ENCODE measurements at regions not wholly inside any gene's neighbourhood (a gene's known extent, or its start where the extent isn't known, plus 50 kb on each side); places are given as distances from the start of the nearest gene placed in this dataset.
"Not testable (repeated sequence)": the region's sequence is repeated elsewhere in the genome, so short reads cannot be mapped to it uniquely, and the experiment has no call there.

DNA sequence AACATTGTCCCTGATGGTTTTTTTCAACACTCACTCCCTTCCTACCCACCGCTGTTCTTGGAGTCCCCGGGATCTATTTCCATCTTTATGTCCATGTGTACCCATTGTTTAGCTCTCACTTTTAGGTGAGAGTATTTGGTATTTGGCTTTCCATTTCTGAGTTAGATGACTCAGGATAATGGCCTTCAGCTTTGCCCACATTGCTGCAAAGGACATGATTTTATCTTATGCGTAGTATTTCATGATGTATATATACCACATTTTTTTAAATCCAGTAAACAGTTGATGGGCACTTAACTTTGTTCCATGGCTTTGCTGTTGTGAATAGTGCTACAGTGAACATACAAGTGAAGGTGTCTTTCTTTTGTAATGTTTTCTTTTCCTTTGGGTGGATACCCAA lies 123.5 kb upstream of the KITLG start:
- DNase-seq (ENCODE audit: low read depth): no peak

DNA sequence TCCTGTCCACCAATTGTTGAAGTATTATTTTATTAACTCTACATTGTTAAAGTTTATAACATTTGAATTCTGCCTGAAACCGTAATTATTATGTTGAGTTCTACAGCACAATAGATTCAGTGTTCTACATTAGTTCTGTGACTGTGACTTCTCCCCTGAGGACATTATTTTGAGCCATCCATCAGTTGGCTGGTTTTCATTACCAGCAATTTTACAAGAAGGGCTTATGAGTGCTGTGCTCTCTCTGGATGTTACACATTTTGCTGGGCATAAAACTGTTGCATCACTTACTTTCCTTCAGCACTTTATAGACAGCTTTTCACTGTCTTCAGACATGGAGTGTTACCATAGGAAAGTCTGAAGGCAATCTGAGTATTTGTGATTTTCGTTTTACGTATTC lies 118.2 kb upstream of the KITLG start:
- no peak for DNase-seq (ENCODE audit: low read depth)

DNA sequence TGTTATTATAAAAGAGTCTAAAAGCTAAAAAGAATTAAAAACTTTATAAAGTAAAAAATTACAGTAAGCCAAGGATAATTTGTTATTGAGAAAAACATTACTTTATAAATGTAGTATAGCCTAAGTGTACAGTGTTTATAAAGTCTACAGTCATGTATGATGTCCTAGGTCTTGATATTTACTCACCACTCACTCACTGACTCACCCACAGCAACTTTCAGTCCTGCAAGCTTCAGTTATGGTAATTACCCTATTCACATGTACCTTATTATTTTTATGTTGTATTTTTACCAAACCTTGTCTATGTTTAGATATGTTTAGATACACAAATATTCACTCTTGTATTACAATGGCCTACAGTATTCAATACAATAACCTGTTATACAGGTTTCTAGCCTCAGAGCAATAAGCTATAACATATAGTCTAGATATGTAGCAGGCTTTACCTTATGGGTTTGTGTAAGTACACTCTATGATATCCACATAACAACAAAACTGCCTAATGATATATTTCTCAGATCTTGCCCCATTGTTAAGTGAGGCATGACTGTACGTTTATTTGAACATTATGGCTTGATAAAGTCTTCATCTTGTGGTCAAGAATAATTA lies 113.7 kb upstream of the KITLG start:
- no peak for DNase-seq (ENCODE audit: low read depth)

GRCh38 chr12:88691811-88692210 lies 111.5 kb upstream of the KITLG start:
- no peak for DNase-seq (ENCODE audit: low read depth)

GRCh38 chr12:88684610-88685009 lies 104.3 kb upstream of the KITLG start:
- no peak for DNase-seq (ENCODE audit: low read depth)

GRCh38 chr12:88684170-88684569 lies 103.9 kb upstream of the KITLG start:
- DNase-seq (ENCODE audit: low read depth): no peak

- DNase-seq (ENCODE audit: low read depth): no peak
These were observed 103.4 kb upstream of the KITLG start for GRCh38 chr12:88683628-88684027.

DNA sequence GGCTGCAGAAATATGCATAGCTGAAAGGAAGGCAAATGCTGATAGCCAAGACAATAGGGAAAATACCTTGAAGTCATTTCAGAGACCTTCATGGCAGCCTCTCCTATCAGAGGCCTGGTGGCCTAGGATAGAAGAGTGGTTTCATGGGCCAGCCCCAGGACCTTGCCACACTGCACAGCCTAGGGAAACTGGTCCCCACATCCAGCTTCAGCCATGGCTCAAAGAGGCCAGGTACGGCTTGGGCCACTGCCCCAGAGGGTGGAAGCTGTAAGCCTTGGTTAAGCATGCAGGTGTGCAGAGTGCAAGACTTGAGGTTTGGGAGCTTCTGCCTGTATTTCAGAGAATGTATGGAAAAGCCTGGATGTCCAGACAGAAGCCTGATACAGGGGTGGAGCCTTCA lies 101.0 kb upstream of the KITLG start:
- no peak for DNase-seq (ENCODE audit: low read depth)

DNA sequence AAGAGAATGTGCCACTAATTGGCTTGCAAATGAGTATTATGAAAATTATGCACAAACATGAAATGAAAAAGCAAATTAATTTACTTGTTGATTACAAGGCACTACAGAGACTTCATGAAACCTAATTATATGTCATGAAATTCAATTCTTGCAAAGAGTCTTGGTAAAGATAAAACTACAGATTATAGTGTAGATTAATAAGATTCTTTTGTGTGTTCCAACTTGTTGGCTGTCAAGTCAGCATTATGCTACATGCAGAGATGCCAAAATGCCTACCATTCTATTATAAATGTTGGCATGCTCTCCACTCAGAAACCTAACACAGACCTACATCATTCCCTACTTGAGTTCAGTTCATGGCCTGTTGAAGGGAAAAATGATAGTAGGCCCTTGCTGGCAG lies 97.2 kb upstream of the KITLG start:
- DNase-seq (ENCODE audit: low read depth): no peak

DNA sequence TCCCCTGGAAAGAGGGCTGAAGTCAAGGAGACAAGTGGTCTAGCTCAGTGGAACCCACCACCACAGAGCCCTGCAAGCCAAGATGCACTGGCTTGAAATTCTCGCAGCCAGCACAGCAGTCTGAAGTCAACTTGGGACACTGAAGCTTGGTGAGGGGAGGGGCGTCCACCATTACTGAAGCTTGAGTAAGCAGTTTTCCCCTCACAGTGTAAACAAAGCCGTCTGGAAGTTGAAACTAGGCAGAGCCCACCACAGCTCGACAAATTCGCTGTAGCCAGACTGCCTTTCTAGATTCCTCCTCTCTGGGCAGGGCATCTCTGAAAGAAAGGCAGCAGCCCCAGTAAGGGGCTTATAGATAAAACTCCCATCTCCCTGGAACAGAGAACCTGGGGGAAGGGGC lies 87.3 kb upstream of the KITLG start:
- not testable (repeated sequence) for DNase-seq (ENCODE audit: low read depth)

DNA sequence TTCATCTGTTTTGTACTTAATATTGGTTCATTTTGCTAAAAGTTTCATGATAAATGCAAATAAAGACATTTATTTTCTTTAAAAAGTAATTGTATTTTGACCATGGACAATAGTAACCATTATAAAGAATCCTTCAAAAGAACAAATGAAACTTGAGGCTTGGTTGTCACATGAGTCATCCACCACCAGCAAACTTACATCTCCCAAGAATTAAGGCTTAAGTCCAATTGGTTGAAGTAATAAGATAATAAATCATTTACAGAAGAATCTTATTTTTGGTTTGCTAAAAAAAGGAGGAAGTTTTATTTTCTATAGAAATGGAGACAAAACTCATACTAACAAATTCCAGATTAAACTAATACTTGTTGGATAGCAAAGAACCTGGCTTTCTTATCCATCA lies 84.8 kb upstream of the KITLG start:
- no peak for DNase-seq (ENCODE audit: low read depth)

DNA sequence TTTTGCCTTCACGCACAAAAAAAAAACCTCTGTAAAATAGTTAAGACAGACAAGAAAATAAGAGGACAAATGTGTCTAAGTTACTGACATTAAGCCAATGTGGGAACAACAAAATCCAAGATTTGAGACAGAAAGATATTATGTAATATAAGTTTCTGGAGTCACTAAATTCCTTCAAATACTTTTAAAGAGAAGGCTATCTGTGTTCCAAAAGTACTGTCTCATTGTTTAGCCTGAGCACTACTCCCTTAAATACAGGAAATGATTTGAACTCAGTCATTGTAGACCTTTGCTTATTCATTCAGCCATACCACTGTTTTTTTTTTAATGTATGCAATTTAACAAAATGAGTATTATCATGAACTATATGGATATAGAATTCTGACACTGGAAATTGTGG lies 82.7 kb upstream of the KITLG start:
- DNase-seq (ENCODE audit: low read depth): no peak

DNA sequence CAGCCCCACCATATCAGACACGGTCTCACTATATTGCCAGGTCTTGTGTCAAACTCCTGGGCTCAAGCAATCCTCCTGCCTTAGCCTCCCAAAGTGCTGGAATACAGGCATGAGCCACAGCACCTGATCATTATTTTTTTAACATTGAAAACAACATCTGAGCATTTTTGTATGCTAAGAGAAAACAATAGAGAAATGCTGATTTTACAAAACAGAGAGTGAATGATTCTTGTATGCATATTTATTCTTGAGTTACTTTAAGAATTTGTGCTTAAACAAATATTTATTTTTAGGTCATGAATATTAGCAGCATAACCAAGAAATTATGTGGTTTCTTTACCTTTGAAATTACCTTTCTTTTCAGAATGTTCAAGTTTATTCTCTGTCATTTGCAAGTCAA lies 81.8 kb upstream of the KITLG start:
- no peak for DNase-seq (ENCODE audit: low read depth)

GRCh38 chr12:88658009-88658408 lies 77.7 kb upstream of the KITLG start:
- no peak for DNase-seq (ENCODE audit: low read depth)

DNA sequence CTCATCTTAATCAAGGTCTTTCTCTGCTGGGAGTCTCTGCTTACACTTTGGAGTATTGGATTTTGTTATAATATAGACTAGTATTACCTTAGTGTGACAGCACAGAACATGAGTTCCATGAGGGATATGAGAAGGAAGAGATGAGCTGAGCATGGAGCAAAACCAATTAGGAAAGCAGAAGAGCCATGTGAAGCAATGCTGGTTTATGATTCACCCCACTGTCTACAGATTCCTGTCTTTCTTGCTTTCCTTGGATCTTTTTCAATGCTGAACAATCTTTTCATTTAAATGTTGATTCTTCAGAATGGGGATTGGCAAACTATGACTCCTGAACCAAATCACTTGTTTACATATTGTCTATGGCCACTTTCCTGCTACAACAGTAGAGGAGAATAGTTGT lies 70.4 kb upstream of the KITLG start:
- DNase-seq (ENCODE audit: low read depth): no peak

- DNase-seq (ENCODE audit: low read depth): no peak
These were observed 68.4 kb upstream of the KITLG start for GRCh38 chr12:88648625-88649024.

DNA sequence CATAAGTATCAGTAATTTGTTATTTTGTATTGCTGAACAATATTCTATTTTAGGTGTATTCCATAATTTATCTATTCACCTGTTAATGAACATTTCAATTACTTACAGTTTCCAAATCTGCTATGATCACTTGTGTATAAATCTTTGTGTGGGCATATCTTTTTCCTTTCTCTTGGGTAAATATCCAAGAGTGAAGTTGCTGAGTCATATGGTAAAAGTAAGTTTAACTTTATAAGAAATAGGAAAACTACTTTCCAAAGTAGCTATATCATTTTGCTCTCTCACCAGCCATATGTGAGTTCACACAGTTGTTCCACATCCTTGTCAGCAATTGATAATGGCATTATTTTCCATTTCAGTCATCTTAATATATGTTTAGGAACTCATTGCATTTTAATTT lies 66.6 kb upstream of the KITLG start:
- DNase-seq (ENCODE audit: low read depth): no peak

GRCh38 chr12:88645816-88646215 lies 65.5 kb upstream of the KITLG start:
- DNase-seq (ENCODE audit: low read depth): no peak

DNA sequence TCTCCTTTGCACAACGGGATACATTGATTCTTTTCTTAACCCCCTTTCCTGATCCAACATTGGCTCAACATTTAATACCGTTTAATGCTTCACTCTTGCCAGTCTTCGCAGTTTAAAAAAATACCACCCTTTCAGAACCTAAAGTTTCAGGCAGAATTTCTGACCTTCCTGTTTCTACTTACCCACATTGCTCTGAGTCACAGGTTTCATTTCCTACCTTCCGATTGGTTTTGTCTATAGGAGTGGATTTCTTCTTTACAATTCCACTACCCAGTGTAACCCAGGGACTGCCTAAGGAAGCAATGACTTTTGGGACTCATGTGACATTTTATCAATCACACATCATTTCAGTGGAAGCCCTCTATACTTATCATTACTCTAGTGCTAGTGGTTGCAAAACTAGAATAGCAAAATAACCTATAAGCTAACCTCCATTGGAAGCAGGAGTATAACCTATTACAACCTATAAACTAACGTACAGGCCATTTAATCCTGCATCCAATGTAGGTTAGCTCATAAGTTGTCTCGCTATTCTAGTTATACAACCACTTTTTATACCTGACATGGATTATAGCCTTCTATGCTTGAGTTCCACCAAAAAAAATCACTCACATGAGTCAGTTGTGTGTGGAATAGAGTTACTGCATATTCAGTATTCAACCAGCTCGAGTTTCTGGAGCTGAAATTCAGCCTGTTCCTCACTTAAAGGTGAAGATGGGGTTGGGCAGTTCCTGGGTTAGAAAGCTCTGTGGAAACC lies 64.9 kb upstream of the KITLG start:
- DNase-seq (ENCODE audit: low read depth): no peak

- DNase-seq (ENCODE audit: low read depth): no peak
These were observed 63.4 kb upstream of the KITLG start for GRCh38 chr12:88643685-88644084.

DNA sequence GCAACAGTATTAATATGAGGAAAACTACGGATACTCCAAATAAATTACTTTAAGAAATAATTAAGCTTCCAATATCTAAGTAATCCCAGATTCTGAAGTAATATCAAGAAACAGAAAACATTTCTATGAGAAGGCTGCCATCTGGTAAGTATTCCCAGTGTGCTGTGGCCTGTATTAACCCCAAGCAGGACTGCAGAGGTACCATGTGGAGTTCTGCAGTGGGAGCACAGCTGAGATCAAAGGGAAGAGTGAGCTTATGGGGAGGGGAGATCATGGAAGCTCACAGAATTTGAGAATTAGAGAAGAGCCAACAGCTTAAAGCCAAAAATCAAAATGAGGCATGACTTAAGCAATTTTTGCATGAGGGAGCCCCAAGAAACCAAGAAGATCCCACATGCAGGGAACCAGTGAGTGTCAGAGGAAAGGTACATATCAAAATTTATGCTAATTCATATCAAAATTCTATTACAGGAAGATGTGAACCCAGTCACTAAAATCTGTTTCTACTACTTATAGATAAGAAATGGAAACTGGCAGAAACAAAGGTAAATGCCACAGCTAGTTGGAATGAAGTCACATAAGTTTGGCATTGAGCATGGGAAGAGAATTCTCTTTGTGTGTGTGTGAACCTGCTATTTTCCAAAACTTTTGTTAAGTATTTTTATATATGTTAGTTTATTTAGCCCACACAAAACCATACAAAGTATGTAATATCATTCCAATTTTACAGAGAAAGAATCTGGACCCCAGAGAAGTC lies 62.6 kb upstream of the KITLG start:
- DNase-seq (ENCODE audit: low read depth): no peak

DNA sequence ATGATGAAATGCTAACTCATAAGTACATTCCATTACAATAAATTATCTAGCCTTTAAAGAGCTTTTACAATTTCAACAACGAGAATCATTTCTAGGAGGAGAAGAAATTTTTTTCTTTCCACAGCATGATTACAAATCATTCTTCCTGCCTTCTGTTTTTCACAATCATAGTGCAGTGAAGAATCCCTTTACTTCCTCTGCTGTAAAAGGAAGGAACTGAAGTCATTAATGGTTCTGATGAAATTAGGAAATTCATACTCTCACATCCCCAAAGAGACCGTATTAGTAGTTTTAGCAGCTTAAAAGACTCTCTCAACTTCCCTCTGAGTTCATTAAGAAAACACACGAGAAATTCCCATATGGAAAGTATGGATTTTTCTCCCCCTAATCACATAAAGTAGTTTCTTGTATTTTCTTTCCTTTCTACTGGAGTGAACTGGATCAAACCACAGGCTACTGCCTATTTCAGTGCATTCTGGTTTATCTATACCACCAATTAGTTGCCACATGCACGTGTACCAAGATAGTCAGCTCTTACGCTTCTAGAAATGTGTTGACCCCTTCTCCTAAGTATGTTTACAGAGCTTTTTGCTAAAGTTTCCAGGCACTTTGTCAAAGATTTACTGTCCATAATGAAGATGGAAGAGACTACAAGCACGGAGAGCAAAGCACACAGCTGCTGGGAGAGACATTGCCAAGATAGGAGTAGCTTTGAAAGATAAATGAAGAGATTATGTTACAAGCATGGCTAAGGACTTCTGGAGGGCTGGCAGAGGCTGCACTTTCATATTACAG lies 58.9 kb upstream of the KITLG start:
- no peak for DNase-seq (ENCODE audit: low read depth)

GRCh38 chr12:88638388-88638787 lies 58.1 kb upstream of the KITLG start:
- no peak for DNase-seq (ENCODE audit: low read depth)

Measured in stimulated activated CD8-positive, alpha-beta memory T cell treated with anti-CD3 and anti-CD28 coated beads, Interleukin-12 subunit alpha, Interleukin-12 subunit beta, amount 100 ng/mL, for 1 hour (primary cell).